K562 (cell line): ENCODE measurements at regions not wholly inside any gene's neighbourhood (a gene's known extent, or its start where the extent isn't known, plus 50 kb on each side); places are given as distances from the start of the nearest gene placed in this dataset.
A peak's percentile ranks its signal among the peaks of the same experiment; 100 is the strongest.

ENCODE experiments used
- ARID3A ChIP-seq: IDR thresholded peaks from 2 replicates; pipeline ENCODE4 v1.6.1; 2012; ENCODE audit warnings: low read depth, low read length, improper control_type of control experiment, borderline replicate concordance
- CBX1 ChIP-seq: sonication (generic); IDR thresholded peaks from 2 replicates; pipeline ENCODE4 v1.6.1; 2016; ENCODE audit warnings: antibody characterized with exemption, low read depth, mild to moderate bottlenecking
- CREB3 ChIP-seq: fragments of 450-650 bp; conservative IDR thresholded peaks from 2 replicates; pipeline ENCODE4 v1.6.1; 2016; ENCODE audit warnings: missing genetic modification characterization, low read depth, mild to moderate bottlenecking, missing compliant biosample characterization, moderate library complexity
- FOXP1 ChIP-seq: sonication (generic); formaldehyde crosslinking; IDR thresholded peaks from 2 replicates; pipeline ENCODE4 v1.8.0; 2022; ENCODE audit warnings: mild to moderate bottlenecking, missing genetic modification reagents
- KDM5B ChIP-seq: fragments of 200-600 bp; sonication (generic); IDR thresholded peaks from 2 replicates; pipeline ENCODE4 v1.6.1; 2012; ENCODE audit warnings: low read depth, mild to moderate bottlenecking, moderate library complexity, low read length, control low read depth, inconsistent platforms; ENCODE audit not compliant: insufficient replicate concordance
- MECOM ChIP-seq: fragments of 250-450 bp; sonication (Bioruptor Pico); IDR thresholded peaks from 2 replicates; pipeline ENCODE4 v1.8.0; 2022; ENCODE audit warnings: inconsistent platforms
- NFIC ChIP-seq: fragments of 450-650 bp; IDR thresholded peaks from 2 replicates; pipeline ENCODE4 v1.6.1; 2017; ENCODE audit warnings: mild to moderate bottlenecking, inconsistent platforms
- NFYB ChIP-seq: IDR thresholded peaks from 2 replicates; pipeline ENCODE4 v1.6.1; 2011; ENCODE audit warnings: mild to moderate bottlenecking, moderate library complexity; ENCODE audit not compliant: insufficient read length; ENCODE audit errors: extremely low read depth
- RNF2 ChIP-seq: sonication (generic); IDR thresholded peaks from 2 replicates; pipeline ENCODE4 v1.6.1; 2016
- SNRNP70 ChIP-seq: fragments of 200-400 bp; formaldehyde crosslinking; optimal IDR thresholded peaks from 2 replicates; pipeline ENCODE3; 2017; ENCODE audit warnings: low read depth, low read length
- TAF1 ChIP-seq: IDR thresholded peaks from 2 replicates; pipeline ENCODE4 v1.6.1; 2011; ENCODE audit warnings: mild to moderate bottlenecking, low read length, moderate library complexity; ENCODE audit not compliant: insufficient read depth, control insufficient read depth, severe bottlenecking; ENCODE audit errors: extremely low read depth
- TCF7L2 ChIP-seq: fragments of 150-350 bp; IDR thresholded peaks from 2 replicates; pipeline ENCODE4 v1.6.1; 2016; ENCODE audit warnings: low read depth, mild to moderate bottlenecking, low read length, moderate library complexity
- TEAD4 ChIP-seq, 2 experiments: sonication (generic) in 1 of 2; formaldehyde crosslinking in 1 of 2; IDR thresholded peaks; 2 replicates each; pipeline versions ENCODE4 v1.6.1 to v1.8.0; 2012 to 2022; ENCODE audit warnings: borderline replicate concordance in 1 of 2, inconsistent platforms in 1 of 2, low read length in 1 of 2, mild to moderate bottlenecking in 1 of 2, missing genetic modification reagents in 1 of 2
- TOE1 ChIP-seq, 2 experiments: fragments of 450-650 bp in 1 of 2; sonication (generic) in 1 of 2; formaldehyde crosslinking in 1 of 2; IDR thresholded peaks; 2 replicates each; pipeline versions ENCODE4 v1.7.1 to v1.8.0; 2016 to 2022; ENCODE audit warnings: borderline replicate concordance in 2 of 2, mild to moderate bottlenecking in 2 of 2, antibody characterized with exemption in 1 of 2, inconsistent platforms in 1 of 2, low read depth in 1 of 2, missing genetic modification reagents in 1 of 2, moderate library complexity in 1 of 2
- ZBTB7A ChIP-seq: IDR thresholded peaks from 2 replicates; pipeline ENCODE4 v1.6.1; 2011; ENCODE audit warnings: low read depth, mild to moderate bottlenecking, low read length, moderate library complexity, borderline replicate concordance; ENCODE audit not compliant: control insufficient read depth
- ZNF316 ChIP-seq: fragments of 450-650 bp; IDR thresholded peaks from 2 replicates; pipeline ENCODE4 v1.6.1; 2016
- ZNF592 ChIP-seq: fragments of 450-650 bp; IDR thresholded peaks from 2 replicates; pipeline ENCODE4 v1.6.1; 2017; ENCODE audit warnings: antibody characterized with exemption, mild to moderate bottlenecking
- ZNF707 ChIP-seq: fragments of 250-450 bp; sonication (Bioruptor Pico); conservative IDR thresholded peaks from 2 replicates; pipeline ENCODE4 v1.8.0; 2022; ENCODE audit warnings: inconsistent platforms, mild to moderate bottlenecking, moderate library complexity

GRCh38 chr7:18177815-18178660 is 150.4 kb upstream of the PRPS1L1 start (continued):
- TF ChIP-seq ARID3A = peak; percentile 86; the same call in 1 of the 2 replicates
- TF ChIP-seq KDM5B = peak; percentile 37
- peak; percentile 67; the same call in 1 of the 2 replicates for TF ChIP-seq FOXP1
- peak; percentile 68 for TF ChIP-seq ZNF316
- no peak for TF ChIP-seq MECOM (CRISPR knock-in tag)
- TF ChIP-seq RNF2 = peak; percentile 86
- no peak for TF ChIP-seq ZNF707 (CRISPR knock-in tag)
- TF ChIP-seq ZNF592 = 0 out of 2 replicates have a peak, but pooled peaks have one; percentile 51
- peak; percentile 56; the same call in 1 of the 2 replicates for TF ChIP-seq CREB3 (tag)
- peak; percentile 45 for TF ChIP-seq TAF1
- no peak for TF ChIP-seq ZBTB7A
- peak; percentile 32; the same call in 1 of the 2 replicates for TF ChIP-seq NFIC
- no peak for TF ChIP-seq SNRNP70
- TF ChIP-seq TEAD4 (IDR thresholded peaks at IDR 0.05; ENCODE audit: low read length) = peak; percentile 79
- TF ChIP-seq TEAD4 (CRISPR knock-in tag; IDR thresholded peaks at IDR 0.05; ENCODE audit: borderline replicate concordance) = no peak
- TF ChIP-seq TCF7L2 = no peak
- peak; percentile 62; the same call in 1 of the 2 replicates for TF ChIP-seq CBX1
- no peak for TF ChIP-seq NFYB
- TF ChIP-seq TOE1 (IDR thresholded peaks at IDR 0.05; ENCODE audit: borderline replicate concordance) = peak; percentile 57; the same call in 1 of the 2 replicates
- no peak for TF ChIP-seq TOE1 (CRISPR knock-in tag; IDR thresholded peaks at IDR 0.05; ENCODE audit: borderline replicate concordance, low read depth)
